Epidermal melanocyte (primary cell): ENCODE measurements at regions not wholly inside any gene's neighbourhood (a gene's known extent, or its start where the extent isn't known, plus 50 kb on each side); places are given as distances from the start of the nearest gene placed in this dataset.

ENCODE experiments used
- DNase-seq: peaks from one replicate; pipeline ENCODE4 v3.0.0; 2011; ENCODE audit warnings: low spot score; ENCODE audit not compliant: insufficient read length

DNA sequence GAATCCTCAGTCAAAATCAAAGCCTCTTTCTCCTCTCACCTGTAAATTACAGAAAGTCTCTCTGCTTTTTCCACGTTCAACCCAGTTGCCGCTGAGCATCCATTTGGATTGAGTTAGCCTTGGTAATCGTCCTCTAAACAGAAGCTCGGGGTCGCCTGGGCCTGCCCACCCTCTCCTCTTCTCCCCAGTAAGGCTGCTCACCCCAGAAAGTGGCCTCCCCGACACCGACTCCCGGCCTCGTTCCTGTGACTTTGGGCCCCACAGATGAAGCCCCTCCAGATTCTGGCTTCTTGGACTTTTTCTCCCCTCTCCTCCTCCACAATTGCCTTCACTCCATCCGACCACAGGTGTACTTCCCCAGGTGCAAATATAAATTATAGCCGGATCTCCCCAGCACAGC lies 1500.0 kb downstream of the BRD1 start:
- no peak for DNase-seq

DNA sequence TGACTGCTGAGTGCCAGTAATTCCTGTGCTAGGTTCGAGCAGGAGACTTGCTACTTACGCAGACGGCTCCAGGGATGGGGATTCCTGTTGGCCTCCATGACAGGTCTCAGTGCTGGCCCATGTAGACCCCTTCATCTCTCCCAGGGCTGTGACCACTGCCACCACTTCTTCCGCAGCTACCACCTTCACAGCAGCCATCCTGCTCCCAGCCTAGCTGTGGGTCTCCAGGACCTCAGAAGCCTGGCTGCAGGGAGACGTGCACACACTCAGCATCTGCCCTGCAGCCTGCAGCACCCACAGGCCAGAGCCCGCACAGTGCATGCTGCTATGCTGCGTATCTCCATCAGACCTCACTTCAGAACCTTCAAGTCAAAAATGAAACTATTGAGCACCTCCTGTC lies 1503.9 kb downstream of the BRD1 start:
- no peak for DNase-seq

DNA sequence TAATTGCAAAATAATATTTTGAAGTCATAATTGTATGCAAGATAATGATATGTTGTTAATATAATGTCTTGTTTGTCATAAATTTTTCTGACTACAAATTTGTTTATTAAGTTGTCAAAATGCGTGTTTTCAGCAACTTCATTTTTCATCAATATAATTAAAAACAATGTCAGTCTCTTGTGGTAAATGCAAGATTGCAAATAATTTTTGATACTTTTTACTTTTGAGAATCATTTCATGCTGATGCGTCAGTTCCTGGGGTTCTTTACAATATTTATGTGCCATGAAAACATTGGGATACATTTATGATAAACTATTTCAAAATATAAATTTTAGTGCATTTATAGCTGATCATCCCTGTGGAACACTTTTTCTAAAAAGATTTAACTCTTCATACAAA lies 1504.8 kb downstream of the BRD1 start:
- no peak for DNase-seq

GRCh38 chr22:48321986-48322545 lies 1505.6 kb downstream of the BRD1 start:
- no peak for DNase-seq

GRCh38 chr22:48320683-48321451 lies 1506.8 kb downstream of the BRD1 start:
- DNase-seq: no peak

GRCh38 chr22:48320048-48320682 lies 1507.5 kb downstream of the BRD1 start:
- DNase-seq: no peak

DNA sequence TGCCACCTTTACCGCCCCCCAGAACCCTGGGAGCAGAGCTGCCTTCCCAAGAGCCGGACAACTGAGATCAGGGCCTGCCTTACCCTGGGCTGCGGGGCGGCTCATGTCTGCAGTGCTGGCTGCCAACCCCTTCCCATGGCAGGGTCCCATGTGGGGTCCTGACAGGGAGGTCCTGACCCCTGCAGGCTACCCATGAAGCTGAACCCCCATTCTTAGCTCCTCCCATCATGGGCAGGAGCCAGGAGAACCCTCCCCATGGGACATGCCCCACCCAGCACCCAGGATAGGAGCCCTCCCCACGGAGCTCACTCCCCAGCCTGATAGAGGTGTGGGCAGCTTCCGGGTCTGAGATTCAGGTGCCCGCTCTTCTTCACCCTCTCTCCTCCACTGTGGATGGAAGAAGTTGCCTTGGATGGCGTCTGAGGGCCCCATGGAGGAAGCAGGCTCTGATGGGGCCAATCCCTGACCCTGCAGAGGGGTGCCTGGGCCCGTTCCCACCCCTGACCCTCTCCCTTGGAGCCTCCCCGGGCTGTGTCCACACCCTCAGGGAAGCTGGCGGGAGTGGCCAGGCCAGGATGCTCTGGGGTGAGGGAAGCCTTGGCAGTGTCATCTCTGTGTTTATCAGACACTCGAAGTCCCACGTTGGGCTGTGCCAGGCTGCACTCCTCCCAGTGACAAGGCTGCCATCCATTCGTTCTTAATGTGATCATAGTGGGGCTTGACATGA lies 1508.2 kb downstream of the BRD1 start:
- DNase-seq: no peak

- no peak for DNase-seq
Observed at GRCh38 chr22:48318575-48319320, 1508.9 kb downstream of the BRD1 start.

DNA sequence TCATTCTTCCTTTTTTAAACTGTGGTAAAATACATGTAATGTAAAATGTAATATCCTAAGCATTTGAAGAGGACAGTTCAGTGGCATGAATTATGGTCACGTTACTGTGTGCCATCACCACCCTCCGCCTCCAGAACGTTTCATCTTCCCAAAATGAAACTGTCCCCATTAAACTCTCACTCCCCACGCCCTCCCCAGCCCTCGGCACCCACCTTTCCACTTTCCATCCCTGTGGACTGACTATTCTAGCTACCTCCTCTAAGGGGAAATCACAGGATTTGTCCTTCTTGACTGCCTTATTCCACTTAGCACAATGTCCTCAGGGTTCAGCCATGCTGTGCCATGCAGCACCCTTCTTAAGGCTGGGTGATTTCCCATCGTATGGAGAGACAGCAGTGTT lies 1509.5 kb downstream of the BRD1 start:
- DNase-seq: no peak

DNA sequence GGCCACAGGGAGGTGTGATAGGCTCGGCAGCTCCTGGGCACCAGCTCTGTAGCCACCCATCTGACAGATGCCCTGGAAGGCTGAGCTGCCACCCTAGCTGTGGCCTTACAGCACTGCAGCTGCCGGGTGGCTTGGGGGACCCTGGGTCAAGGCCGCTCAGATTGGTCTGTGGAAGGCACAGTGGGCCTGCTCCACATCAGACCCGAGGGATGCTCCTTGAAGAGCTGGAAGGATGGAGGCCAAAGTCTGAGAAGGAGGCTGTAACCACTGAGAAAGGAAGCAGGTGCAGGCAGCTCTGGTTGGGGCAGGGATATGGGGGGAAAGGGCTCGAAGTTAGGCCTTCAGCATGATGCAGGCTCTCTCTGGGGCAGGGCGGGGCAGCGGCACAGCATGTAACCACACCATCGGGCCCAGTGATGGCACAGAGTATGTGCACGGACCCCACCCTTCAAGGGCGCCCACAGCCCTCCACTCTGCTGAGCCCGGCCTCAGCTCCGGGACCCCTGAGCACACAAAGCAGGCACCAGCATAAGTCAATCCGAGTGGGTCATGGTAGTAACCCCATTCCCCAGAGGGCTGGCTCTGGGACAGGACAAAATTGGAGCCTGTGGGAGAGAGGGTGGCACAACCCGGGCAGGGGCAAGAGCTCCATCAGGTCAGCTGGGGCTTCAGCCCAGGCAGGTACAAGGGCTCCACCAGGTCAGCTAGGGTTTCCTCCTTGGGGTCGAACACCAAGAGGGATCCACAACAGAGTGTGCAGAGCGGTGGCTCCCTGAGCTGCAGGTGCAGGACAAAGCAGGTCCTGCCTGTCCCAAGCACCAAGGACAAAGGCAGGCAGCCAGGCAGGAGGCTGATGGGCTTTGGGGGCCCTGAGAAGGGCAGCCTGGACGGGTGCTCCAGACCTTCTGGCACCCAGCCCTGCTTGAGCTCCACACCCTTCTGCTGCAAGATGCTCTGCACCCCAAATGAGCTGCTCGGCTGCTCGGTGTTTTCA lies 1511.1 kb downstream of the BRD1 start:
- no peak for DNase-seq

GRCh38 chr22:48315439-48316256 lies 1512.0 kb downstream of the BRD1 start:
- no peak for DNase-seq

- no peak for DNase-seq
Observed at GRCh38 chr22:48314073-48314472, 1513.6 kb downstream of the BRD1 start.

DNA sequence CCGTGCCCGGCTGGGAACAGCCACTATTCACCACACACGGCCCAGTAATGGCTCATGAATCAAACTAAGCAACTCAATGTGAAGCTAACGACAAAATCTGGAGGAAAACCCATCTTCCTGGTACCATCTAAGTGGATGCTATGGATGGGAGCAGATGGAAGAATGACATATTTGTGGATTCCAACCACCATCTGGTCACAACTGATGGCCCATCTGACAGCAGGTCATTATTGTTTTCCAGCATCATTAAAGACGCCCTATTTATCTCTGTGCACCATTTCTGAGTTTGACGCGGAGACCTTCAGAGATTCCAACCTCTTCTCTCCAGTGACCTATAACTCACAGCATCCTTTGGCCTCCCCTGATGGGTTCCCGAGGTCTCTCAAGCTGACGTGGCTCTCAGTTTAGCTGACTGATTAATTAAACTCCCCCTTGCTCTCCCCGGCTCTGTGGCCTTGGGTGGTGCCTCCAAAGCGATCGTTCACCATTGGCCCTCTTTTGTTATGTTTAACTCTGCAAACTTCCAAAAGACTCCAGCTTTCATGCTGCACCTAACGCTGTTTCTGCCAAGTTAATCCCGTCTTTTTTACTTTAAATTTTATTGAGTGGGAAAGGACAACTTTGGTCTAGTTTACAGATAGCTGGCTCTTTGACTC lies 1514.4 kb downstream of the BRD1 start:
- DNase-seq: no peak

DNA sequence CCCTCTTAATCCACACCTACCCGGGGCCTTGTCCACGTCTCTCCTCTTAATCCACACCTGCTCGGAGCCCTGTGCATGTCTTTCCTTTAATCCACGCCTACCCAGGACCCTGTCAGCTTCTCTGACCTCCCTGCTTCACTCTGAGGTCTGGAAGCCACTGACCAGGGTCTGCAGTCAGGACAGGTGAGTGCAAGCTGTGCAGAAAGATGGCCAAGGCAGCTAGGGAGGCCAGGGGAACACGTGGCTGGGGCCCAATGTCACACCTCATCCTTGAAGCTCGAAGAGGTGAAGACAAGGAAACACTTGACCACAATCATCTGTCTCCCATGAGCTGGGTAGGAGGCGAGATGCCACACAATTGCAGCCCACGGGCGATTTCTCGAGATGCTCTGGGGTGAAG lies 1516.9 kb downstream of the BRD1 start:
- no peak for DNase-seq

GRCh38 chr22:48310289-48310688 lies 1517.4 kb downstream of the BRD1 start:
- DNase-seq: no peak

- no peak for DNase-seq
Observed at GRCh38 chr22:48309836-48310235, 1517.8 kb downstream of the BRD1 start.

DNA sequence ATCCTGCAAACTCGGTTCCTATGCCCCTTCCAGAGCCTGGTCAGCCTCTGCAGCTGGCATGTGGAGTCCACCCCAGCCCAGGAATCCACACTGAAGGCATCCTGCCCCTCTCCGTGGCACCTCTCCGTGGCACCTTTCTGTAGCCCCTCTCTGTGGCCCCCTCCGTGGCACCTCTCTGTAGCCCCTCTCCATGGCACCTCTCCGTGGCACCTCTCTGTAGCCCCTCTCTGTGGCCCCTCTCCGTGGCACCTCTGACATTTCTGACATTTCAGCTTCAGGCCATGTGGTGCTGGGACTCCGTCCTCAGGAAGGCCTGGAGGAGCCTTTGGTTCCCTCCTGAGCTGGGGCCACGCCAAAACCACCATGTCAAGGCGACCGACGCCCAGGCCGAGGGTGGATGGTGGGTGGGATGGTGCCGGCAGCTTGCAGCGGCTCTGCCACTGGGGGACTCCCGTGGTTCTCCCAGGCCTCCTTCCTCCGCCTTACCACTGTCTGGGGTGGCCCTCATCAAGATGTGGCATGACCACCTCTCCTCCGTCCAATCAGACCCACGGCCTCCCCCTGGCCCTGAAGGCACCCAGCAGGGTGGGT lies 1518.5 kb downstream of the BRD1 start:
- DNase-seq: no peak

DNA sequence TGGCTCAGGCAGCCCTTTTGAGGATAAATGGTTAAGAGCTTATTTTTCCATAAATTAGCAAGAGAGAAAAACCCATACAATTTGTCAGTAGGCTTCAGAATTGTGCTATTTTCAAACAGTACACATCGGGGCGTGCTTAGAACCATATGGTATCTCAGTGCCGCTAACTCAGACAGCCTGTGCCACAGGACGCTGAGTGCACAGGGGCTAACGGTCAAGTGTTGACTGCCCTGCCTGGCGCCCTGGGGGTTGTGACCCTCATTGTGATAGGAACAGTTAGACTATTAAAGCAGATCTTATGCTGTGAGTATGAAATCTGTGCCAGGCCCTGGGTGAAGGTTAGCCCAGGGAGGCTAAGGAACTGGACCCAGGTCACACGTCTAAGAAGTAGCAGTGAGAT lies 1519.7 kb downstream of the BRD1 start:
- no peak for DNase-seq
